GM12892 (cell line): ENCODE measurements at regions not wholly inside any gene's neighbourhood (a gene's known extent, or its start where the extent isn't known, plus 50 kb on each side); places are given as distances from the start of the nearest gene placed in this dataset.

Source experiments
- POLR2A ChIP-seq: IDR thresholded peaks from 2 replicates; pipeline ENCODE4 v1.6.1; 2011; ENCODE audit warnings: low read depth, low read length, control low read depth
- POLR2AphosphoS5 ChIP-seq: IDR thresholded peaks from 2 replicates; pipeline ENCODE4 v1.6.1; 2011; ENCODE audit warnings: low read depth, low read length, control low read depth
- TAF1 ChIP-seq: IDR thresholded peaks from 2 replicates; pipeline ENCODE4 v1.6.1; 2011; ENCODE audit warnings: low read depth, mild to moderate bottlenecking, control low read depth, low read length, borderline replicate concordance

- TF ChIP-seq TAF1, result no peak
- no peak for TF ChIP-seq POLR2A
- no peak for TF ChIP-seq POLR2AphosphoS5
These were observed 187.9 kb upstream of the ARID1B start for GRCh38 chr6:156589281-156589680.
